Adrenal gland (tissue), 5 donors: ENCODE measurements at regions not wholly inside any gene's neighbourhood (a gene's known extent, or its start where the extent isn't known, plus 50 kb on each side); places are given as distances from the start of the nearest gene placed in this dataset.

Experiments used
- CTCF ChIP-seq, 6 experiments: fragments of 450-650 bp in 4 of 6; fragments of 200-600 bp in 2 of 6; sonication (generic) in 1 of 6; IDR thresholded peaks; 1 replicate in 5 of 6; 2 replicates in 1 of 6; pipeline versions ENCODE4 v1.5.1 to v1.8.0; 2016 to 2021; ENCODE audit warnings: antibody characterized with exemption in 6 of 6, mild to moderate bottlenecking in 2 of 6, moderate library complexity in 1 of 6
- POLR2A ChIP-seq, 2 donors: fragments of 450-650 bp; IDR thresholded peaks; one replicate each; pipeline ENCODE4 v1.6.1; 2017; ENCODE audit warnings: antibody characterized with exemption in 2 of 2, mild to moderate bottlenecking in 2 of 2, moderate library complexity in 1 of 2
- donor health status: DM: no; HTN: no; CAD: no.

- TF ChIP-seq CTCF (IDR thresholded peaks at IDR 0.05): no peak
- TF ChIP-seq POLR2A (IDR thresholded peaks at IDR 0.05): no peak
Observed at GRCh38 chr6:79803917-79804316, 143.4 kb downstream of the ELOVL4 start.
